Bronchial epithelial cell (primary cell): ENCODE measurements at regions not wholly inside any gene's neighbourhood (a gene's known extent, or its start where the extent isn't known, plus 50 kb on each side); places are given as distances from the start of the nearest gene placed in this dataset.
A peak's percentile ranks its signal among the peaks of the same experiment; 100 is the strongest.

Experiments
- DNase-seq: peaks from one replicate; pipeline ENCODE4 v3.0.0-alpha.2; 2010; ENCODE audit warnings: low read depth
- FAIRE-seq: peaks from 2 replicates; lab custom pipeline; 2011; peaks lifted over from hg19 to GRCh38; lab: Jason Lieb, UNC
- H3K27me3 ChIP-seq: 2 replicates; pipeline ENCODE4 v1.5.1; 2011; ENCODE audit warnings: low read length; ENCODE audit not compliant: control insufficient read depth, insufficient read depth
- H3K36me3 ChIP-seq: 2 replicates; pipeline ENCODE4 v1.5.1; 2011; ENCODE audit warnings: low read length; ENCODE audit not compliant: control insufficient read depth, insufficient read depth
- H3K4me3 ChIP-seq: 2 replicates; pipeline ENCODE4 v1.5.1; 2011; ENCODE audit warnings: mild to moderate bottlenecking, low read depth, low read length, control low read depth
- CTCF ChIP-seq: IDR thresholded peaks from 2 replicates; pipeline ENCODE4 v1.5.1; 2011; ENCODE audit warnings: mild to moderate bottlenecking, moderate library complexity, low read length, control low read depth, inconsistent platforms; ENCODE audit not compliant: insufficient read depth, severe bottlenecking

GRCh38 chr7:28231176-28231575 lies 50.6 kb upstream of the JAZF1 start:
- H3K4me3 ChIP-seq: no peak overlapping the region
- no peak for DNase-seq
- no peak for FAIRE-seq

GRCh38 chr7:28236560-28236959 lies 56.0 kb upstream of the JAZF1 start:
- FAIRE-seq: no peak
- TF ChIP-seq CTCF: no peak
- no peak for DNase-seq

More at GRCh38 chr7:28231176-28231575, 50.6 kb upstream of the JAZF1 start:
- no peaks in the 10 kb centered on the region for H3K36me3 ChIP-seq
- H3K27me3 ChIP-seq: no peaks in the 10 kb centered on the region
- TF ChIP-seq CTCF: no peak

GRCh38 chr7:28237363-28237762 lies 56.8 kb upstream of the JAZF1 start:
- DNase-seq: no peak
- FAIRE-seq: no peak
- no peaks in the 10 kb centered on the region for H3K27me3 ChIP-seq
- TF ChIP-seq CTCF: no peak
- no peaks in the 10 kb centered on the region for H3K36me3 ChIP-seq
- H3K4me3 ChIP-seq: no peak overlapping the region

More at GRCh38 chr7:28236560-28236959, 56.0 kb upstream of the JAZF1 start:
- Histone ChIP-seq H3K4me3 (no peak overlapping the region), H3K27me3 (no peaks in the 10 kb centered on the region), H3K36me3 (no peaks in the 10 kb centered on the region)

GRCh38 chr7:28239823-28240204 lies 59.2 kb upstream of the JAZF1 start:
- TF ChIP-seq CTCF: no peak
- FAIRE-seq (no peak), DNase-seq (no peak)
- H3K36me3 ChIP-seq: no peaks in the 10 kb centered on the region
- no peak overlapping the region for H3K4me3 ChIP-seq
- no peaks in the 10 kb centered on the region for H3K27me3 ChIP-seq

GRCh38 chr7:28240481-28240880 lies 59.9 kb upstream of the JAZF1 start:
- DNase-seq: no peak
- TF ChIP-seq CTCF: no peak
- peak; percentile 77 for FAIRE-seq
- no peaks in the 10 kb centered on the region for H3K36me3 ChIP-seq
- no peaks in the 10 kb centered on the region for H3K27me3 ChIP-seq
- no peak overlapping the region for H3K4me3 ChIP-seq

GRCh38 chr7:28243861-28244260 lies 63.3 kb upstream of the JAZF1 start:
- FAIRE-seq: no peak
- no peak overlapping the region for H3K4me3 ChIP-seq
- no peaks in the 10 kb centered on the region for H3K27me3 ChIP-seq
- TF ChIP-seq CTCF: no peak
- no peak for DNase-seq
- no peaks in the 10 kb centered on the region for H3K36me3 ChIP-seq
